Mesenchymal stem cell (in vitro differentiated cells and primary cell): ENCODE measurements at regions not wholly inside any gene's neighbourhood (a gene's known extent, or its start where the extent isn't known, plus 50 kb on each side); places are given as distances from the start of the nearest gene placed in this dataset.

ENCODE experiments used
- DNase-seq: peaks from one replicate; pipeline ENCODE4 v3.0.0-alpha.2; 2013
- H2AFZ ChIP-seq: one replicate; pipeline ENCODE4 v1.6.1; 2013; ENCODE audit warnings: low read depth, mild to moderate bottlenecking, control low read depth, inconsistent platforms, low read length, moderate library complexity
- H2AK5ac ChIP-seq: 2 replicates; pipeline ENCODE4 v1.6.1; 2013; ENCODE audit warnings: low read length, moderate library complexity, mild to moderate bottlenecking, inconsistent platforms; ENCODE audit not compliant: severe bottlenecking
- H2BK120ac ChIP-seq: one replicate; pipeline ENCODE4 v1.6.1; 2013; ENCODE audit warnings: low read depth, mild to moderate bottlenecking, inconsistent platforms, low read length, moderate library complexity
- H2BK12ac ChIP-seq, 2 experiments: one replicate each; pipeline ENCODE4 v1.6.1; 2013; ENCODE audit warnings: inconsistent platforms in 2 of 2, low read length in 2 of 2, mild to moderate bottlenecking in 2 of 2, moderate library complexity in 2 of 2, control low read depth in 1 of 2
- H2BK15ac ChIP-seq: one replicate; pipeline ENCODE4 v1.6.1; 2013; ENCODE audit warnings: mild to moderate bottlenecking, low read depth, inconsistent platforms; ENCODE audit not compliant: poor library complexity, severe bottlenecking
- H2BK5ac ChIP-seq: 2 replicates; pipeline ENCODE4 v1.6.1; 2013; ENCODE audit warnings: low read depth, mild to moderate bottlenecking, low read length, control low read depth, inconsistent platforms; ENCODE audit not compliant: poor library complexity, severe bottlenecking
- H3K14ac ChIP-seq, 2 experiments: one replicate each; pipeline ENCODE4 v1.6.1; 2013; ENCODE audit warnings: inconsistent platforms in 2 of 2, low read length in 2 of 2, control low read depth in 1 of 2, mild to moderate bottlenecking in 1 of 2, moderate library complexity in 1 of 2
- H3K18ac ChIP-seq, 2 experiments: one replicate each; pipeline ENCODE4 v1.6.1; 2013; ENCODE audit warnings: inconsistent platforms in 2 of 2, low read length in 2 of 2, control low read depth in 1 of 2, low read depth in 1 of 2, mild to moderate bottlenecking in 1 of 2
- H3K23ac ChIP-seq, 2 experiments: one replicate each; pipeline ENCODE4 v1.6.1; 2013; ENCODE audit warnings: inconsistent platforms in 2 of 2, low read length in 2 of 2, mild to moderate bottlenecking in 2 of 2, moderate library complexity in 2 of 2, control low read depth in 1 of 2
- H3K27ac ChIP-seq: 2 replicates; pipeline ENCODE4 v1.5.1; 2013; ENCODE audit warnings: mild to moderate bottlenecking, moderate library complexity, low read length, control low read depth, inconsistent platforms; ENCODE audit not compliant: poor library complexity, severe bottlenecking
- H3K27me3 ChIP-seq, 2 experiments: 2 replicates each; pipeline versions ENCODE4 v1.6.1 to v1.7.0; 2013; ENCODE audit warnings: low read length in 2 of 2, mild to moderate bottlenecking in 2 of 2, moderate library complexity in 2 of 2, control low read depth in 1 of 2, inconsistent platforms in 1 of 2; ENCODE audit not compliant: control insufficient read depth in 1 of 2, insufficient read depth in 1 of 2
- H3K36me3 ChIP-seq, 2 experiments: 2 replicates each; pipeline versions ENCODE4 v1.6.1 to v1.7.0; 2013; ENCODE audit warnings: low read length in 2 of 2, control low read depth in 1 of 2, inconsistent platforms in 1 of 2, low read depth in 1 of 2, mild to moderate bottlenecking in 1 of 2; ENCODE audit not compliant: insufficient read depth in 2 of 2, control insufficient read depth in 1 of 2
- H3K4ac ChIP-seq, 2 experiments: one replicate each; pipeline ENCODE4 v1.6.1; 2013; ENCODE audit warnings: inconsistent platforms in 2 of 2, low read length in 2 of 2, mild to moderate bottlenecking in 2 of 2, moderate library complexity in 2 of 2, control low read depth in 1 of 2, low read depth in 1 of 2
- H3K4me1 ChIP-seq: 2 replicates; pipeline ENCODE4 v1.6.1; 2013; ENCODE audit warnings: low read depth, low read length, control low read depth; ENCODE audit not compliant: control insufficient read depth, insufficient read depth
- H3K4me2 ChIP-seq: 2 replicates; pipeline ENCODE4 v1.6.1; 2013; ENCODE audit warnings: low read length, mild to moderate bottlenecking, inconsistent platforms; ENCODE audit not compliant: poor library complexity, severe bottlenecking
- H3K4me3 ChIP-seq, 2 experiments: 2 replicates each; pipeline versions ENCODE4 v1.5.1 to v1.7.0; 2013; ENCODE audit warnings: low read length in 2 of 2, mild to moderate bottlenecking in 2 of 2, control low read depth in 1 of 2, low read depth in 1 of 2; ENCODE audit not compliant: insufficient read depth in 1 of 2
- H3K79me1 ChIP-seq: replicated peaks from 2 replicates; pipeline ENCODE4 v1.6.1; 2013; ENCODE audit warnings: mild to moderate bottlenecking, control low read depth, low read length, inconsistent platforms; ENCODE audit not compliant: poor library complexity, severe bottlenecking
- H3K9ac ChIP-seq: 2 replicates; pipeline ENCODE4 v1.7.0; 2013; ENCODE audit warnings: mild to moderate bottlenecking, low read length, moderate library complexity
- H3K9me3 ChIP-seq: 2 replicates; pipeline ENCODE4 v1.7.0; 2013; ENCODE audit warnings: mild to moderate bottlenecking, low read length; ENCODE audit not compliant: control insufficient read depth
- H4K8ac ChIP-seq: one replicate; pipeline ENCODE4 v1.6.1; 2013; ENCODE audit warnings: inconsistent platforms, mild to moderate bottlenecking, low read length, moderate library complexity
- H4K91ac ChIP-seq: one replicate; pipeline ENCODE4 v1.6.1; 2013; ENCODE audit warnings: mild to moderate bottlenecking, low read length, inconsistent platforms
- WGBS: methylation state at CpG from one replicate; pipeline ENCODE4 v1.1.7; 2013; ENCODE audit warnings: mixed read lengths; 5-methylcytosine and 5-hydroxymethylcytosine counted together

- DNase-seq = no peak
- no peak overlapping the region for H3K4ac ChIP-seq
- no peak overlapping the region for H3K9ac ChIP-seq
- H3K4me1 ChIP-seq = no peaks in the 10 kb centered on the region
- H3K9me3 ChIP-seq = no peaks in the 10 kb centered on the region
- no peaks in the 10 kb centered on the region for H3K36me3 ChIP-seq
- H3K4me3 ChIP-seq = no peak overlapping the region
- no peak overlapping the region for H2BK15ac ChIP-seq
- H2BK12ac ChIP-seq = no peak overlapping the region
- no peak overlapping the region for H2BK5ac ChIP-seq
- H3K4me2 ChIP-seq = no peak overlapping the region
- peak overlapping the region; percentile 15 for H3K27ac ChIP-seq
- no peak overlapping the region for H3K23ac ChIP-seq
- no peak overlapping the region for H4K91ac ChIP-seq
- H2AFZ ChIP-seq = no peak overlapping the region
- no peak overlapping the region for H2AK5ac ChIP-seq
- H3K14ac ChIP-seq = no peak overlapping the region
- H3K79me1 ChIP-seq = no peaks in the 10 kb centered on the region
- H2BK120ac ChIP-seq = no peak overlapping the region
- no peak overlapping the region for H3K18ac ChIP-seq
- 100% methylated on average over 1 of the region's 2 CpGs for WGBS
- no peaks in the 10 kb centered on the region for H3K27me3 ChIP-seq
- H4K8ac ChIP-seq = no peak overlapping the region
Measured at GRCh38 chr13:75927183-75927669, 291.1 kb downstream of the LMO7 start.

DNA sequence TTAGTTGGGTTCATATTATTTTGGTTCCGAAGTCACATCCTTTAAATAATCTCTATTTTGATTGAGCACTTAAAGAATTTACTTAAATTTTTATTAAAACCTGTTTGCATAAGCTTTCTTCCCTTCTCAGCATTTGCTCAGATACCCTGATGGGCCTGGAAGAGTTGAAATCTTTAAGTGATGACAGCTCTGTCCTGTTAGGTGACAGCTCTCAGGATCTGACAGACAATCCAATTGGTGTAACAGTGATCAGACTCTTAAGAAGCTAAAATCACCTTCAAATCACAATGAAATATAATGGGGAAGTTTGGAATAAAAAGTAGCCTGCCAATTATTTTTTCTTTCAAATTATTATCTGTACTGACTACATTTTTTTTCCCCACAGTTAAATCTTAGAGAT is 284.4 kb downstream of the LMO7 start:
- no peak overlapping the region for H3K9ac ChIP-seq
- H3K23ac ChIP-seq = no peak overlapping the region
- no peak overlapping the region for H3K14ac ChIP-seq
- no peak overlapping the region for H3K18ac ChIP-seq
- no peak overlapping the region for H2BK15ac ChIP-seq
- no peak overlapping the region for H2AK5ac ChIP-seq
- no peak overlapping the region for H3K4me3 ChIP-seq
- DNase-seq = no peak
- H3K27ac ChIP-seq = no peak overlapping the region
- no peaks in the 10 kb centered on the region for H3K27me3 ChIP-seq
- no peaks in the 10 kb centered on the region for H3K79me1 ChIP-seq
- H2BK120ac ChIP-seq = no peak overlapping the region
- H2BK5ac ChIP-seq = no peak overlapping the region
- no peak overlapping the region for H3K4ac ChIP-seq
- no peak overlapping the region for H2AFZ ChIP-seq
- no peak overlapping the region for H3K4me2 ChIP-seq
- no peak overlapping the region for H4K8ac ChIP-seq
- no peaks in the 10 kb centered on the region for H3K36me3 ChIP-seq
- no peaks in the 10 kb centered on the region for H3K4me1 ChIP-seq
- H3K9me3 ChIP-seq = no peaks in the 10 kb centered on the region
- no peak overlapping the region for H4K91ac ChIP-seq
- WGBS = no CpG with 5 or more reads among the region's 1 CpG
- no peak overlapping the region for H2BK12ac ChIP-seq

DNA sequence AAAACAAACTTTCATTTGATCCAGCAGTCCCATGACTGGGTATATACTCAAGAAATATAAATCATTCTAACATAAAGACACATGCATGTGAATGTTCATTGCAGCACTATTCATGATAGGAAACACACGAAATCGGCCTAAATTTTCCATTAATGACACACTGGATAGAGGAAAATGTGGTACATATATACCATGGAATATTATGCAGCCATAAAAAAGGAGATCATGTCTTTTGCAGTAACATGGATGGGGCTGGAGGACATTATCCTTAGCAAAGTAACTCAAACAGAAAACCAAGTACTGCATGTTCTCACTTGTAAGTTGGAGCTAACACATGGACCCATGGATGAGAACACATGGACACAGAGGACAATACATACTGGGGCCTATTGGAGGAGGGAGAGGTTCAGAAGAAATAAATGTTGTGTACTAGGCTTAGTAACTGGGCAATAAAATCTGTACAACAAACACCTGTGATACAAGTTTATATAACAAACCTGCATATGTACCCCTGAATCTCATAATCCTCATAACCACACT is 283.6 kb downstream of the LMO7 start:
- DNase-seq = no peak
- no peak overlapping the region for H3K18ac ChIP-seq
- H2BK120ac ChIP-seq = no peak overlapping the region
- H3K4me1 ChIP-seq = no peaks in the 10 kb centered on the region
- no peak overlapping the region for H4K91ac ChIP-seq
- no peak overlapping the region for H3K4me3 ChIP-seq
- H3K23ac ChIP-seq = no peak overlapping the region
- H2AFZ ChIP-seq = no peak overlapping the region
- H3K14ac ChIP-seq = no peak overlapping the region
- no peaks in the 10 kb centered on the region for H3K79me1 ChIP-seq
- no peak overlapping the region for H4K8ac ChIP-seq
- H3K9me3 ChIP-seq = no peaks in the 10 kb centered on the region
- H2BK15ac ChIP-seq = no peak overlapping the region
- no CpG with 5 or more reads among the region's 2 CpGs for WGBS
- no peaks in the 10 kb centered on the region for H3K36me3 ChIP-seq
- H2BK12ac ChIP-seq = no peak overlapping the region
- H2AK5ac ChIP-seq = no peak overlapping the region
- no peaks in the 10 kb centered on the region for H3K27me3 ChIP-seq
- no peak overlapping the region for H3K4me2 ChIP-seq
- H2BK5ac ChIP-seq = no peak overlapping the region
- no peak overlapping the region for H3K9ac ChIP-seq
- no peak overlapping the region for H3K27ac ChIP-seq
- H3K4ac ChIP-seq = no peak overlapping the region

DNA sequence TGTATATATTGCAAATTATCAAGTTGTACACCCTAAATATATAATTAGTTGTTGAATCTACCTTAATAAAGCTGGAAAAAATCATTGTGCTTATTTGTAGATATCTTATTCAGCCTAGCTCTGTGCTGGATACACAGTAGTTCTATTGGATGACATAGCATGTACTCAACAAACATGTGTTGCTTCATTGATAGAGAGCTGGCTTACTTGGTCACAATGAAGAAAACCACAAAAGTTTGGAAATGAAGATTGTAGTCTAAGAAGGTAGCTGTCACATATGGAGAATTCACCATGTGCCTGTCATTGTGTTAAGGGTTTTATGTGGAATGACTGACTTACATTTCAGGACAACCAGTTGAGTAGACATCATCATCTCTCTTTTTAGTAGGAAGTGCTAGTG is 278.9 kb downstream of the LMO7 start:
- Histone ChIP-seq H2BK120ac (no peak overlapping the region), H3K36me3 (no peaks in the 10 kb centered on the region), H3K9ac (no peak overlapping the region), H2BK5ac (no peak overlapping the region), H3K4me3 (no peak overlapping the region), H3K79me1 (no peaks in the 10 kb centered on the region), H3K27me3 (no peaks in the 10 kb centered on the region), H3K4ac (no peak overlapping the region), H3K14ac (no peak overlapping the region), H3K23ac (no peak overlapping the region), H2AK5ac (no peak overlapping the region), H2BK12ac (no peak overlapping the region), H3K4me1 (no peaks in the 10 kb centered on the region), H3K9me3 (no peaks in the 10 kb centered on the region), H3K18ac (no peak overlapping the region), H2AFZ (no peak overlapping the region), H4K8ac (no peak overlapping the region), H3K4me2 (no peak overlapping the region), H3K27ac (no peak overlapping the region), H2BK15ac (no peak overlapping the region), H4K91ac (no peak overlapping the region)
- no peak for DNase-seq
